Stimulated activated CD8-positive, alpha-beta memory T cell treated with anti-CD3 and anti-CD28 coated beads, Interleukin-15, amount 100 ng/mL, for 48 hours (primary cell): ENCODE measurements at regions not wholly inside any gene's neighbourhood (a gene's known extent, or its start where the extent isn't known, plus 50 kb on each side); places are given as distances from the start of the nearest gene placed in this dataset.
"Not testable (repeated sequence)": the region's sequence is repeated elsewhere in the genome, so short reads cannot be mapped to it uniquely, and the experiment has no call there.

Source experiments
- DNase-seq, 2 donors: peaks; one replicate each; pipeline ENCODE4 v3.0.0-alpha.2; 2020; ENCODE audit warnings: low read depth in 2 of 2

GRCh38 chr3:20741381-20741780, 555.4 kb upstream of the SGO1 start:
- DNase-seq: no peak

DNA sequence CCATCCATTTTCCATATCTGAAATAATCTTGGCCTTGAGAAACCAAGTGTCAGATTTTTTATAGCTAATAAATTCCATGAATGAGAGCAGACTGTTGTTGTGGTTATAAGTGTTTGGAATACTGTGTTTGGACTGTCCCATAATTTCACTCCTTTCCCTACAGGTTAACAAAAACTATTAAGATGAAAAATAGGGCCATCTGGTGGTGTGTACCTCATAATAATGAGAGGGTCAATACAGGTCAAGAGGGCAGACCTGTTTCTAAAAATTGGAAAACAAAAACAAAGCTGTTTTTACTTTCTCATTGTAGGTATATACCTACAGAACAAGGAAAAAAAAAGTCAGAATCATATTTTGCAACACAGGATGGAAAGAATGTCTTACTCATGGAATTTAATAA, 553.8 kb upstream of the SGO1 start:
- DNase-seq: no peak

DNA sequence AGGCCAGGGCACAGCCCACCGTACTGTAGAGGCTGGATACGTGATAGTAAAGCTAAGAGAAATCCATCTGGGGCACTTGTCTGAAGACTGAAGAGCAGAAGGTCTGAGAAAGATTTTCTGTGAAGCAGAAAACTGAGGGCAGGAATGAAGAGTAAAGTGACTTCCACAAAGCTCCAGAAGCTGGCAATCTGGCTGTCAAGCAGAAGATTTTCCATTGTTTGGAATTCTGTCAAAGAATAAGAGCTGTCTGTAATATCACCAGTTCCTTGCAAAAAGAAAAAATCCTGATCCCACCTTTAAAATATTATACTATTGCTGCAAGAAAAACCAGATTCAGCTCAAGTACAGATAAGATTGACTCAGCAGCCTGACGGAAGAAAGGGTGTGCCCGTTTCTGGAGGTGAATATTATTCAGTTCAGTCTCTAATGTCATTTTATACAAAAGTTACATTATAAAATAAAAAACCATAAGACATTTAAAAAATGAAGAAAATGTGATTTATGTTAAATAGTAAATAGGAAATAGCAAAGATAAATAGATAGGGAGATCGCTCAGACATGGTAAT, 550.4 kb upstream of the SGO1 start:
- no peak for DNase-seq

DNA sequence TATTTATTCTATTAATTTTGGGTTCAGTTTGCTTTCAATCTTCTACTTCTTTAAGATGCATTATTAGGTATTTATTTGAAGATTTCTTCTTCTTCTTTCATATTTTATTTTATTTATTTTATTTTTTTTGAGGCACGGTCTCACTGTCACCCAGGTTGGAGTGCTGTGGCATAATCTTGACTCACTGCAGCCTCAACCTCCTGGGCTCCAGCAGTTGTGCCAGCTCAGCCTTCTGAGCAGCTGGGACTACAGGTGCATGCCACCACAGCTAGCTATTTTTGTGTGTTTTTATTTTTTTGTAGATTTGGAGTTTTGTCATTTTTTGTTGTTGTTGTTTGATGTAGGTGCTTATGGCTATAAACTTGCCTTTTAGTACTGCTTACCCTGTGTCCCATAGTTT, 543.2 kb upstream of the SGO1 start:
- no peak for DNase-seq

GRCh38 chr3:20726786-20727185, 540.8 kb upstream of the SGO1 start:
- no peak for DNase-seq

DNA sequence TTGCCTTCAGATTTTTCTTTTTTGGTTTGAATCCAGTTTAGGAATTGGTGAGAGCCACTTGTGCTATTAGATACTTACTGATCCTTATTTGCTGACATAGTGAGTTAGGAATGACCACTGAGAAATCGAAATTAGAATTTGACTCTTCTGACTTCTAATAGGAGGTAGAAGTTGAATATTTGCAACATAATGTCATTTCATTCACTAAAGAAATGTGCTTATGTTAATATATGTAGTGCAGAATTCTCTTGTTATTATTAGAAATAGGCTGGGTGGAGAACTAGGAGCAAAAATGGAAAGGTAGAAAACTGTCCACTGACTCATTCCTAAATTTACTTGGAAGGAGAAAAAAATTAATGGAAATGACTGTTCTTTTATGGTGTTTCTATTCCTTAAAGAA, 538.2 kb upstream of the SGO1 start:
- no peak for DNase-seq

- not testable (repeated sequence) for DNase-seq
Observed at GRCh38 chr3:20716425-20716824, 530.4 kb upstream of the SGO1 start.

DNA sequence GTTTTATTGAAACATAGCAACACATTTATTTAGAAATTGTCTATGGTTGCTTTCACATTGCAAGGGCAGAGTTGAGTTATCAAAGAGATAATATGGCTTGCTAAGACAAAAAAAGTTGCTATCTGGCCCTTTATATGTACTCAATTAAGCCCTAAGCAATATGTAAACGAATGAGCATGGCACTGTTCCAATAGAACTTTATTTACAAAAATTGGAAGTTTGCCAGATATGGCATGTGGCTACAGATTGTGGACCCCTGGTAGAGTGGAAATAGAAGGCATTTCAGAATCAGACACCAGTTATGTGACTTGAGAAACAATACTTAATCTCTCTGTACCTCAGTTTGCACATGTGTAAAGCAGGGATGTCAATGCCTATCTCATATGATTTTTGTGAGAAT, 515.6 kb upstream of the SGO1 start:
- DNase-seq: no peak

- DNase-seq: no peak
Observed at GRCh38 chr3:20700714-20701113, 514.7 kb upstream of the SGO1 start.

GRCh38 chr3:20698896-20699295, 512.9 kb upstream of the SGO1 start:
- no peak for DNase-seq

GRCh38 chr3:20696388-20697150, 510.6 kb upstream of the SGO1 start:
- DNase-seq: no peak

DNA sequence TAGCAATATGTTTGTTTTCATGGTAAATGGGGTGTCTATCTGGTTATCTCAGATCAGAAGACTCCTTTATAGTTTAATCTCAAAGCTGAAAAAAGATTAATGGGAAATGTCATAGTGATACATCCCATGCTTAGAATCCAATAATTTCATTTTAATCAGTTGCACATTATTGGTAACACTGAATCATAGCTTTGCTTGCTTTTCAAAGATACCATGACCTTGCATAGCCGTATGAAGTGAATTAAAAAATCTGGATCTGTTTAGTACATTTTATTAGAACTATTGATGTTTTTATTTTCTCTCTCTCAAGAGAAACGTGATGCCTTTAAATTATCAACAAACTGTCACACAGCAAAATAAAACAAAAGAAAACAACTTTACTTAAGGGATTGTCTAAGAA, 506.7 kb upstream of the SGO1 start:
- DNase-seq: no peak

- no peak for DNase-seq
Observed at GRCh38 chr3:20683910-20684309, 497.9 kb upstream of the SGO1 start.

DNA sequence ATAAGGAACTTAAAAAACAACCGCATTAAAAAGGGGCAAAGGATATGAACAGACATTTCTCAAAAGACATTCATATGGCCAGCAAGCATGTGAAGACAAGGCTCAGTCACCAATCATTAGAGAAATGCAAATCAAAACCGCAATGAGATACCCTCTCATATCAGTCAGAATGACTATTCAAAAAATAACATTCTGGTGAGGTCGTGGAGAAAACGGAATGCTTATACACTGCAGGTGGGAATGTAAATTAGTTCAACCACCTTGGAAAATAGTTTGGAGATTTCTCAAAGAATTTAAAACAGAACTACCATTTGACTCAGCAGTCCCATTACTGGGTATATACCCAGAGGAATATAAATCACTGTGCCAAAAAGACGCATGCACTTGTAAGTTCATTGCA, 496.6 kb upstream of the SGO1 start:
- no peak for DNase-seq

- DNase-seq: no peak
Observed at GRCh38 chr3:20680990-20681628, 495.1 kb upstream of the SGO1 start.

DNA sequence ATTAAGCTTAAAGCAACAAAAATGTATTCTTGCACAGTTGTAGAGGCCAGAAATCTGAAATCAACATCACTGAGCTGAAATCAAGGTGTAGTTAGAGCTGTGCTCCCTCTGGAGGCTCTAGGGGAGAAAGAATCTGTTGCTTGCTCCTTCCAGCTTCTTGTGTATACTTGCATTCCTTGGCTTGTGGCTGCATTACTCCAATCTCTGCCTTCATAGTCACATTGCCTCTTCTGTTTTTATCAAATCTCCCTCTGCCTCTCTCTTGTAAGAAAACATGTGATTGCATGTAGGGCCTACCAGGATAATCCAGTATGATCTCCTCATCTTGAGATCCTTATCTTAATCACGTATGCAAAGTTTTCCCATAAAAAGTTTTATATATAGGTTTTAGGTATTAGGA, 487.9 kb upstream of the SGO1 start:
- DNase-seq: no peak

DNA sequence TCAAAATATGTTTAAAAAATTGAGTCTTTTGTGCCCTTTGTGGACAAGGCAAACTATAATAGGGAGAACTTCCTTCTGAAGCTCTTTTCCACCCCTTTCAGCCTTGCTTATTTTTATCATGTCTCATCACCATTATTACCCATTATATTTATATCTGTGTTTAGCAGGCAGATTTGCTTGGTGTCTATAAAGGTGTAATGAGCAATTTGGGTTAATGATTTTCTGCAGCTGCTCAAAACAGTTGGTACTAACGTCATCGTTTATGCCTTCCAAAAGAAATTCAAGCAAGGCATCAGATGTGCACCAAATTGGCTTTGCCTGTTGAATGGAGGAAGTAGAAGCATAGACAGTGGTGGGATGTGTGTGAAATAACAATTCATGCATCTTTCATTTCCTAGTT, 483.7 kb upstream of the SGO1 start:
- no peak for DNase-seq

DNA sequence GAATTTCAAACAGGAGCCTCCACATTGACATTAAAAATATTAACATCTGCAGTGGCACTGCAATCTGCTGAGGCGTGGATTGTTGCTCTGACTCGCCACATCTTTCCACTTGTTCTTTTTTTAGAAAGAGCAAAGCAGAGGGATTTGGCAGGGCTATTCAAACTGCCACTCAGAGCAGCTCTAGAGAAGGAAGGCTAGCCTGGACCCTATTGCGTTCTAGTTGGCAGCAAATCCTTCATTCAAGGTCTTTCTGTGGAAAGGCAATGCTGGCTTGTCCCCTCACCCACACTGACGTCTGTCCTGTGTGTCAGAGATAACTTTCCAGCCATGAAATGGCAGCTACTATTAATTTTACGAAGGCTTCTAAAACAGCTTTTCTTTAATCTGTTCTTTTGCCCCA, 483.2 kb upstream of the SGO1 start:
- DNase-seq: no peak

GRCh38 chr3:20668411-20668810, 482.4 kb upstream of the SGO1 start:
- no peak for DNase-seq

DNA sequence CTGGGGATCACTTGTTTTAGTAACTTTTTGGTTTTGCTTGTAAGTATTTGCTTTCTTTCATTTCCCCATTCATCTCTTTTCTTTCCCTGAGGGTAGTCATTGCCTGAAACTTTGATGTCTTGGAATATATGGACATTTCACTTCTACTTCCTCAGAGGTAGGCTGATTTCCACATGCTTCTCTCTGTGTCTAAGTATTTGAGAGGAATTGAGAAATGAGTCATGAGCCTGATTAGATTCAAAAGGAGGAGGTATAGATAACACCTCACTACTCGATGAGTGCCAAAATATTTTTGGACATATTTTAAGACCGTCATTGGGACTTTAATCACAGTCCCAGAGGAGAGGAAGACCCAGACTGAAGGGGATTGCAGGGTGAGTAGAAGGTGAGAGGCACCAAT, 480.1 kb upstream of the SGO1 start:
- no peak for DNase-seq

DNA sequence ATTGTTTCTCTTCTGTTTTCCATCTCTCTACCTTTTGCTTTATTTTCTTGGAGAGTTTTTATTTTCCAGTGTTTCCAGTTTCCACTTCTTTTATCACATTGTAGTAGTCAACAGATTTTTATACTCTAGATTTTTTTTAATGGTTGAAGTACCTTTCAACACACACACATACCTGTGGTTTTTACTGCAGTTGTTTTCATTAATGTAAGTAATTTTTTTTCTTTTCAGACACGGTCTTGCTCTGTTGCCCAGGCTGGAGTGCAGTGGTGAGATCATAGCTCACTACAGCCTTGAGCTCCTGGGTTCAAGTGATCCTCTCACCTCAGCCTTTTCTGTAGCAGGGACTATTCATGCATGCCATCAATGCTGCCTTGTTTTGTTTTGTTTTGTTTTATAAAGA, 472.5 kb upstream of the SGO1 start:
- DNase-seq: no peak

- no peak for DNase-seq
Observed at GRCh38 chr3:20657560-20657959, 471.6 kb upstream of the SGO1 start.

DNA sequence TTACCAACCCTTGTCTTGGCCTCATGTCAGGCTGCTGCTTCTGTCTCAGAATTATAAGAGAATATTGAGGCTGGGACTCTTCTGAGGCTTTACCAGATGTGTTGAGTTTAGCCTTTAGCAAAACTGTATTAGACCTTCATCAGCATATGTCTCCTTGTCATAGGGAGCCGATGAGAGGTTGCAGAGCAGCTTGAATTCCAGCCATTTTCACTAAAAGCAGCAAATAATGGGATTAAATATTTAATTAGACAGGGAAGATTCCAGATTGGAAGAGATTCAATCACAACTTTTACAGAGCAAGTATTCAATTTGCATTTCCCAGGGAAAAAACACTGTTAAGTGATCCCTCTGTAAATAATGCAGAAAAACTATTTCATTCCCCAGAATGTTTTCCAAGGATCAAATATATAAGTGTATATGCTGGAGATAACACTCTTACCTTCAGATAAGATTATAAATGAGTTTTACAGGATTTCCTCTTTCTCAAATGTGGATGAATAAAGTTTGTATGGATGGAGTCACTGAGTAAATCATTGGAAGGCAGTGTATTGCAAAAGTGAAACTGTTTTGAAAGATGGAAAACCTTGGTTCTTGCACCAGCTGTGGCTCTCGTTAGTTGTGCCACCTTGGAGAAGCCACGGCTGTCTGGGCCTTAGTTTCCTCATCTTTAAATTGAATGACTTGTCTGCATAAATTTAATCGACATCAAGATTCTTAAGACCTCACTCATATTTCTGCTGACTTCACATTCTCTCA, 466.4 kb upstream of the SGO1 start:
- DNase-seq: no peak
